ENCODE measurements at regions not wholly inside any gene's neighbourhood (a gene's known extent, or its start where the extent isn't known, plus 50 kb on each side); places are given as distances from the start of the nearest gene placed in this dataset.

DNA sequence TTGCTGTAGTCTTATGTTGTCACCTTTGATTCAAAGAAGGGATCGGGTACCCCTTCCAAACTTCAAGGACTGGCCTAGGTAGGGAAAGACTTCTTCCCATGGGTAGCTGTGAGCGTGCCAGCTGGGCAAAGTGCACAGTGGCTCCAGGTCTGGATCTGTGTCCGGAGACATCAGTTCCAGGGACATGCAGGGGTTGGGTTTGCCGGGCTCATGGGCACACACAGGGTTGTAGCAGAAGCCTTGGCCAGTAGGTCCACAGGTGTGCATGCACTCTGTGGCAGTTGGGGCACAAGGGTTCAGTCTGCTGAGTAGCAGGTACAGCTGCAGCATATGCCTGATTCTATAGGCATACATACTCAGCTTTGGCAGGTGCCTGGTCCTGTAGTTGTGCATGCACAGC, 111.2 kb downstream of the EFHB start:
- TF ChIP-seq, protein P1, sequence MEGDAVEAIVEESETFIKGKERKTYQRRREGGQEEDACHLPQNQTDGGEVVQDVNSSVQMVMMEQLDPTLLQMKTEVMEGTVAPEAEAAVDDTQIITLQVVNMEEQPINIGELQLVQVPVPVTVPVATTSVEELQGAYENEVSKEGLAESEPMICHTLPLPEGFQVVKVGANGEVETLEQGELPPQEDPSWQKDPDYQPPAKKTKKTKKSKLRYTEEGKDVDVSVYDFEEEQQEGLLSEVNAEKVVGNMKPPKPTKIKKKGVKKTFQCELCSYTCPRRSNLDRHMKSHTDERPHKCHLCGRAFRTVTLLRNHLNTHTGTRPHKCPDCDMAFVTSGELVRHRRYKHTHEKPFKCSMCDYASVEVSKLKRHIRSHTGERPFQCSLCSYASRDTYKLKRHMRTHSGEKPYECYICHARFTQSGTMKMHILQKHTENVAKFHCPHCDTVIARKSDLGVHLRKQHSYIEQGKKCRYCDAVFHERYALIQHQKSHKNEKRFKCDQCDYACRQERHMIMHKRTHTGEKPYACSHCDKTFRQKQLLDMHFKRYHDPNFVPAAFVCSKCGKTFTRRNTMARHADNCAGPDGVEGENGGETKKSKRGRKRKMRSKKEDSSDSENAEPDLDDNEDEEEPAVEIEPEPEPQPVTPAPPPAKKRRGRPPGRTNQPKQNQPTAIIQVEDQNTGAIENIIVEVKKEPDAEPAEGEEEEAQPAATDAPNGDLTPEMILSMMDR (conservative IDR thresholded peaks at IDR 0.05; ENCODE audit: low read depth, low read length) = no peak
- TF ChIP-seq EZH2 (IDR thresholded peaks at IDR 0.05; ENCODE audit: borderline replicate concordance, low read depth, low read length, poor library complexity, severe bottlenecking) = no peak
